CD4-positive, alpha-beta T cell treated with Interleukin-10 for 1 hour (primary cell): ENCODE measurements at regions not wholly inside any gene's neighbourhood (a gene's known extent, or its start where the extent isn't known, plus 50 kb on each side); places are given as distances from the start of the nearest gene placed in this dataset.

ENCODE experiments used
- DNase-seq: peaks from one replicate; pipeline ENCODE4 v3.0.0-alpha.2; 2020

DNA sequence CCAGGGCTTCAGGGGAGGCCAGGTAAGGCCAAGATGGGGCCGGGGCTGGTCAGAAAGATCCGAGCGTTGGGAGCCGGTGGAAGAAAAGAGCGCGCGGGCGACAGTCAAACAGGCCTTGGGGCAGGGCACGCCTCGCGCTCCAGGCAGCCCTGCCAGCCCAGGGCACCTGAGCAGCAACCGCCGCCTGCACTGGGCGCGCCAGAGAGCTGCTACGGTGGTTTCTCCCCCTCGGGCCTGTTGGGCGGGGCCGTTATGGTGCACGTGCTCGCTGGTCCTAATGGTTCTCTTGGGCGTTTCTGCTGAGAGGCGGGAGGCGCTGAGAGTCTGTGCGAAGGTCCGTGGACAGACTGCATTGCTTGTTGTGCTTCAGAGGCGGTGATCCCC is 787.4 kb downstream of the CDY1 start:
- DNase-seq, result no peak
